HAP-1 (cell line): ENCODE measurements at regions not wholly inside any gene's neighbourhood (a gene's known extent, or its start where the extent isn't known, plus 50 kb on each side); places are given as distances from the start of the nearest gene placed in this dataset.

Experiments
- DNase-seq, 2 experiments: peaks; one replicate each; pipeline ENCODE4 v3.0.0-alpha.2; 2016 to 2020; ENCODE audit warnings: low spot score in 2 of 2
- H3K27me3 ChIP-seq: fragments of 250-450 bp; sonication (Bioruptor Pico); 2 replicates; pipeline ENCODE4 v1.5.1; 2020; ENCODE audit warnings: low read depth, mild to moderate bottlenecking, moderate library complexity
- H3K36me3 ChIP-seq: fragments of 250-450 bp; sonication (Bioruptor Pico); replicated peaks from 2 replicates; pipeline ENCODE4 v1.5.1; 2020; ENCODE audit warnings: mild to moderate bottlenecking
- H3K4me1 ChIP-seq: fragments of 250-450 bp; sonication (Bioruptor Pico); 2 replicates; pipeline ENCODE4 v1.5.1; 2020; ENCODE audit warnings: mild to moderate bottlenecking
- H3K4me3 ChIP-seq: fragments of 250-450 bp; sonication (Bioruptor Pico); 2 replicates; pipeline ENCODE4 v1.5.1; 2020; ENCODE audit warnings: mild to moderate bottlenecking, moderate library complexity
- H3K9me3 ChIP-seq: fragments of 250-450 bp; sonication (Bioruptor Pico); 2 replicates; pipeline ENCODE4 v1.5.1; 2020; ENCODE audit warnings: mild to moderate bottlenecking, moderate library complexity
- in situ Hi-C: fragments of 300-500 bp; cut with MboI; formaldehyde crosslinking; loops from 3 replicates; pipeline ENCODE4 v1.14.3; 2020; ENCODE audit warnings: low sequenced_read_pairs, inconsistent platforms, mixed read lengths

- Histone ChIP-seq H3K27me3 (no peaks in the 10 kb centered on the region), H3K4me3 (no peak overlapping the region), H3K36me3 (no peaks in the 10 kb centered on the region), H3K4me1 (no peaks in the 10 kb centered on the region), H3K9me3 (no peaks in the 10 kb centered on the region)
- DNase-seq: no peak
- in situ Hi-C loops: no loop called here
Observed at GRCh38 chr16:35305476-35305875, 1846.1 kb downstream of the TP53TG3F start.

GRCh38 chr16:35306915-35307314 is 1847.5 kb downstream of the TP53TG3F start:
- no peaks in the 10 kb centered on the region for H3K27me3 ChIP-seq
- in situ Hi-C loops: no loop called here
- no peak overlapping the region for H3K4me3 ChIP-seq
- no peaks in the 10 kb centered on the region for H3K9me3 ChIP-seq
- no peak for DNase-seq
- H3K4me1 ChIP-seq: no peaks in the 10 kb centered on the region
- no peaks in the 10 kb centered on the region for H3K36me3 ChIP-seq

DNA sequence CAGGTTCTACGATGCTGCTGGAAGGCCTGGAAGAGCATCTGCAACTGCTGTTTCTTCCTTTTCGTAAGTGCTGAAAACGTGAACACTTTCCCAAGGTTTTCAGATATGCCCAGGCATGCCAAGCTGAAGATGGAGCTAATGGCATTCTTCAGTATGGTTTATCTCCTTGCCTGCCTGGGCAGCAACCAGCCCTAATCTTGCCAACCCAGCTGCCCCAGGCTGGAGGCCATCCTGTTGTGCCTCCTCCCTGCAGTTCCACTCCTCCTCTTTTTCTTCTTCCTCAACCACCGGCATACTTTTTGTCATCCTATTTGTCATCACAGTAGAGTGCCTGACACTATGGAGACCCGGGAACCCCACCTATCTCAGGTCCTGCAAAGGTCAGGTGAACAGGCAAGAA is 1849.3 kb downstream of the TP53TG3F start:
- no peak for DNase-seq
- H3K36me3 ChIP-seq: no peaks in the 10 kb centered on the region
- H3K4me1 ChIP-seq: no peaks in the 10 kb centered on the region
- in situ Hi-C loops: no loop called here
- H3K27me3 ChIP-seq: no peaks in the 10 kb centered on the region
- no peak overlapping the region for H3K4me3 ChIP-seq
- H3K9me3 ChIP-seq: no peaks in the 10 kb centered on the region

- H3K36me3 ChIP-seq: no peaks in the 10 kb centered on the region
- DNase-seq: no peak
- no peaks in the 10 kb centered on the region for H3K9me3 ChIP-seq
- in situ Hi-C loops: no loop called here
- H3K27me3 ChIP-seq: no peaks in the 10 kb centered on the region
- no peak overlapping the region for H3K4me3 ChIP-seq
- no peaks in the 10 kb centered on the region for H3K4me1 ChIP-seq
Observed at GRCh38 chr16:35310999-35311398, 1851.6 kb downstream of the TP53TG3F start.

DNA sequence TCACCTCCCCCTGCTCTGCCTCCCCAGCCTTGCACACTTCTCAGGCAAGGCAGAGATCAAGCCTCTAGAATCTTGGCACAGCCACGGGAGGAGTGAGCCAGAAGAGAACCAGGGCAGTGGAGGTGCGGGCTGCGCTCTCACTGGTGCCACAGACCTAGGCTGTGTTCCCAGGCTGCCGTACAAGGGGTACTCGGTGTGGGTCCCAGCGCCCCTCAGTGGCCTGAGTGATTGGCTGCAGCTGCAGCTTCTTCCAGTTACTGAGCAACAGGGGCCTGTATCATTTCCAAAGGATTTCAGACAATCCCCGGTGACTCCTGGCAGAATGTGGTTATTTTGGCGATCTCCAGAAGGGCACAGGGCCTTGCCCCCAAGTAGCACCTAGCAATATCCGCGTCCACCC is 1852.1 kb downstream of the TP53TG3F start:
- Histone ChIP-seq H3K9me3 (no peaks in the 10 kb centered on the region), H3K4me1 (no peaks in the 10 kb centered on the region), H3K4me3 (no peak overlapping the region), H3K27me3 (no peaks in the 10 kb centered on the region), H3K36me3 (no peaks in the 10 kb centered on the region)
- in situ Hi-C loops: no loop called here
- DNase-seq: no peak

GRCh38 chr16:35314298-35314697 is 1854.9 kb downstream of the TP53TG3F start:
- H3K4me1 ChIP-seq: no peaks in the 10 kb centered on the region
- no peaks in the 10 kb centered on the region for H3K36me3 ChIP-seq
- H3K9me3 ChIP-seq: no peaks in the 10 kb centered on the region
- H3K4me3 ChIP-seq: no peak overlapping the region
- no peaks in the 10 kb centered on the region for H3K27me3 ChIP-seq
- in situ Hi-C loops: no loop called here
- DNase-seq: no peak

- no peaks in the 10 kb centered on the region for H3K36me3 ChIP-seq
- H3K4me1 ChIP-seq: no peaks in the 10 kb centered on the region
- H3K4me3 ChIP-seq: no peak overlapping the region
- DNase-seq: no peak
- no peaks in the 10 kb centered on the region for H3K27me3 ChIP-seq
- in situ Hi-C loops: no loop called here
- H3K9me3 ChIP-seq: no peaks in the 10 kb centered on the region
Observed at GRCh38 chr16:35319536-35320192, 1860.3 kb downstream of the TP53TG3F start.

- Histone ChIP-seq H3K4me1 (no peaks in the 10 kb centered on the region), H3K36me3 (no peaks in the 10 kb centered on the region), H3K4me3 (no peak overlapping the region), H3K27me3 (no peaks in the 10 kb centered on the region), H3K9me3 (no peaks in the 10 kb centered on the region)
- in situ Hi-C loops: no loop called here
- DNase-seq: no peak
Observed at GRCh38 chr16:35325936-35326335, 1866.5 kb downstream of the TP53TG3F start.

DNA sequence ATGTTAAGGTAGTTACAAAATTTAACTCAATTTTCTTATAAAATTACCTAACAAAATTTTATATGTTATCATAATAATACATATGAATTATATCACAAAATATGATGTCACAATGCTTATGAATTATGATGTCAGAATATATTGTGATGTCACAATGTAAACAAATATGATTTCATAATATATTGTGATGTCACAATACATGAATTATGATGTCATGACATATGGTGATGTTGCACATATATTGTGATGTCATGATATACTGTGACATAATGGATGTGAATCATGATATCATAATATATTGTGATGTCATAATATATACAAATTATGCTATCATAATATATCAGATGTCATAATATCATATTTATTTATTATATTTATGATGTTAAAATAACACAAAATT is 1879.9 kb downstream of the TP53TG3F start:
- no peak overlapping the region for H3K4me3 ChIP-seq
- H3K9me3 ChIP-seq: no peaks in the 10 kb centered on the region
- H3K36me3 ChIP-seq: no peaks in the 10 kb centered on the region
- no peak for DNase-seq
- in situ Hi-C loops: no loop called here
- H3K4me1 ChIP-seq: no peaks in the 10 kb centered on the region
- no peaks in the 10 kb centered on the region for H3K27me3 ChIP-seq

- Histone ChIP-seq H3K4me1 (no peaks in the 10 kb centered on the region), H3K27me3 (no peaks in the 10 kb centered on the region), H3K36me3 (no peaks in the 10 kb centered on the region), H3K9me3 (no peaks in the 10 kb centered on the region), H3K4me3 (no peak overlapping the region)
- no peak for DNase-seq
- in situ Hi-C loops: no loop called here
Observed at GRCh38 chr16:35342012-35342411, 1882.6 kb downstream of the TP53TG3F start.

GRCh38 chr16:35344012-35344762 is 1884.8 kb downstream of the TP53TG3F start:
- no peak overlapping the region for H3K4me3 ChIP-seq
- H3K36me3 ChIP-seq: no peaks in the 10 kb centered on the region
- H3K9me3 ChIP-seq: no peaks in the 10 kb centered on the region
- in situ Hi-C loops: no loop called here
- DNase-seq: no peak
- H3K4me1 ChIP-seq: no peaks in the 10 kb centered on the region
- H3K27me3 ChIP-seq: no peaks in the 10 kb centered on the region

GRCh38 chr16:35352431-35352830 is 1893.0 kb downstream of the TP53TG3F start:
- H3K27me3 ChIP-seq: no peaks in the 10 kb centered on the region
- in situ Hi-C loops: no loop called here
- no peak for DNase-seq
- no peaks in the 10 kb centered on the region for H3K4me1 ChIP-seq
- H3K4me3 ChIP-seq: no peak overlapping the region
- H3K36me3 ChIP-seq: no peaks in the 10 kb centered on the region
- no peaks in the 10 kb centered on the region for H3K9me3 ChIP-seq

DNA sequence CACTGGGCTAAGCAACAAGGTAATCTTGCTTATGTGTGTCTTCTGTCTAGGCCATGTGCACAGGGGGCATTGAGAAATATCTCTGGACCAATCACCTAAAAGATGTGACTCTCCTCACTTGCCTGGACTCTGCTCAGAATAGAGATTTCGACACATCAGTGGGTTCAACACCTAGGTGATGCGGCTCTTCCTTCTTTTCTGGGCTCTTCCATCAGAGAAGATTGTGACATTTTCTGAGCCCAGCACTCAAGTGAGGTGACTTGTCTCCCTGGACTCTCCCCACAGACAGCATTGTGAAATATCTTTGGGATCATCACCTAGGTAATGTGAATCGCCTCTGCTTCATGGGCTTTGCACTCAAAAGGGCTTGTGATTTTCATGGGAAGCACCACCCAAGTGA is 1904.1 kb downstream of the TP53TG3F start:
- no peaks in the 10 kb centered on the region for H3K4me1 ChIP-seq
- in situ Hi-C loops: no loop called here
- no peak overlapping the region for H3K4me3 ChIP-seq
- peaks cover 6% of the 10 kb centered on the region; the same call in 1 of the 2 replicates for H3K9me3 ChIP-seq
- no peaks in the 10 kb centered on the region for H3K36me3 ChIP-seq
- no peaks in the 10 kb centered on the region for H3K27me3 ChIP-seq
- DNase-seq: no peak

- Histone ChIP-seq H3K4me1 (no peaks in the 10 kb centered on the region), H3K36me3 (no peaks in the 10 kb centered on the region), H3K4me3 (no peak overlapping the region), H3K9me3 (peaks cover 6% of the 10 kb centered on the region; the same call in 1 of the 2 replicates), H3K27me3 (no peaks in the 10 kb centered on the region)
- in situ Hi-C loops: no loop called here
- no peak for DNase-seq
Observed at GRCh38 chr16:35364263-35364662, 1904.9 kb downstream of the TP53TG3F start.
